ENCODE measurements at regions not wholly inside any gene's neighbourhood (a gene's known extent, or its start where the extent isn't known, plus 50 kb on each side); places are given as distances from the start of the nearest gene placed in this dataset.

GRCh38 chr14:42113358-42114069 is 506.8 kb downstream of the LRFN5 start:
- no peaks in the 10 kb centered on the region for H4K20me1 ChIP-seq (replicated peaks; ENCODE audit: insufficient read depth)
- no peak overlapping the region for H3K4me3 ChIP-seq
- H2AFZ ChIP-seq: no peak overlapping the region
- H3K4me2 ChIP-seq: no peak overlapping the region
- no peaks in the 10 kb centered on the region for H3K9me2 ChIP-seq (ENCODE audit: insufficient read depth)
- H3K36me3 Mint-ChIP-seq (ENCODE audit: low read depth): peaks cover 18% of the 10 kb centered on the region
- no peak for ATAC-seq
- H3K4me1 ChIP-seq (ENCODE audit: insufficient read depth): no peaks in the 10 kb centered on the region
- H3K27me3 ChIP-seq (ENCODE audit: insufficient read depth): no peaks in the 10 kb centered on the region
- no peaks in the 10 kb centered on the region for H3F3A ChIP-seq (replicated peaks; ENCODE audit: low read depth)
- no peak for DNase-seq (ENCODE audit: low spot score)
- no peak overlapping the region for H3K27ac ChIP-seq (ENCODE audit: low read depth)
- H3K4me1 Mint-ChIP-seq: no peaks in the 10 kb centered on the region
- peaks cover 23% of the 10 kb centered on the region for H3K9me3 Mint-ChIP-seq
- H3K36me3 ChIP-seq (ENCODE audit: insufficient read depth): no peaks in the 10 kb centered on the region
- H3K27ac Mint-ChIP-seq: no peak overlapping the region
- TF ChIP-seq STAT1 (IDR thresholded peaks at IDR 0.05; ENCODE audit: unreplicated experiment): no peak
- TF ChIP-seq REST (IDR thresholded peaks at IDR 0.05; ENCODE audit: unreplicated experiment): no peak
- no peak for TF ChIP-seq CTCF (conservative IDR thresholded peaks at IDR 0.05; ENCODE audit: low read depth in 2 of 2)
- no peak for TF ChIP-seq NANOG (IDR thresholded peaks at IDR 0.05; ENCODE audit: borderline replicate concordance)
- no peak for TF ChIP-seq ZNF331 (CRISPR knock-in tag; IDR thresholded peaks at IDR 0.05; ENCODE audit: low read depth)
- TF ChIP-seq ZNF462 (CRISPR knock-in tag; IDR thresholded peaks at IDR 0.05): no peak
- TF ChIP-seq POLR2AphosphoS5 (IDR thresholded peaks at IDR 0.05; ENCODE audit: low read depth): no peak
- no peak for TF ChIP-seq CREB1 (CRISPR knock-in tag; IDR thresholded peaks at IDR 0.05; ENCODE audit: low read depth)
- no peak for TF ChIP-seq EZH2 (IDR thresholded peaks at IDR 0.05; ENCODE audit: low read depth, unreplicated experiment)
- TF ChIP-seq JUNB (IDR thresholded peaks at IDR 0.05; ENCODE audit: unreplicated experiment): no peak
- no peak for TF ChIP-seq EZH2phosphoT487 (IDR thresholded peaks at IDR 0.05; ENCODE audit: unreplicated experiment)
- no peak for TF ChIP-seq ETS1 (IDR thresholded peaks at IDR 0.05)
- no peak for TF ChIP-seq ZNF114 (CRISPR knock-in tag; IDR thresholded peaks at IDR 0.05)
- H3K4me3 Mint-ChIP-seq: no peak overlapping the region
- no peaks in the 10 kb centered on the region for H3K79me2 ChIP-seq (replicated peaks; ENCODE audit: insufficient read depth)
- no peaks in the 10 kb centered on the region for H3K27me3 Mint-ChIP-seq (ENCODE audit: insufficient read depth, low read depth, poor library complexity)

Measured in GM23338 (cell line).